Fibroblast of the conjunctiva (primary cell): ENCODE measurements at regions not wholly inside any gene's neighbourhood (a gene's known extent, or its start where the extent isn't known, plus 50 kb on each side); places are given as distances from the start of the nearest gene placed in this dataset.
"Not testable (repeated sequence)": the region's sequence is repeated elsewhere in the genome, so short reads cannot be mapped to it uniquely, and the experiment has no call there.

Source experiments
- DNase-seq: peaks from one replicate; pipeline ENCODE4 v3.0.0-alpha.2; 2010; ENCODE audit warnings: low read depth

DNA sequence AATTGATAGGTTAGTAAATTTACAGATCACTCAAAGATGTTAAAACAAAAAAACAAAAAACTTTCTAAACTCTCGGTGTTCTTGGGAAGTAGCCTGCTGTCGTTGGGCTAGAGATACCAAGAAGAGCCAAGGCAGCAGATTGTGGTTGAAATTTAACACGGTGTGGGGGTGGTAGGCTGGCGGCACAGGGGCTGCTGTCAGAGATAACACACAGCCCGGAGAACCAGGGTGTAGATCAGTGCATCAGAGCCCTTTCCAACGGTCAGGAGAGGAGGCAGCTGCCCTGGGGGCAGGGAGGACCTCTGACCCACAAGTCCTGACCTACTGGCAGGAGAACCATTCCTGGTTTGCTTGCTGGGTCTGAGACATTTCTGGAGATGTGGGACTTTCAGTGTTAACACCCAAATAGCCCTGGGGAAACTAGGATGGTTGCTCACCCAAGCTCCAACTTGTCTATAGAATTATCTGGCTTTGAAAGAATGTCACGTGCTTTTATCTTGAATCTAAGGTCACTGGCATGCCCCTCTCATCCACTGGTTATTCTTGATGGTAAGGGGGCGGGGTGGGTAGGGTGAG is 205.2 kb upstream of the PLGLB2 start:
- DNase-seq, result not testable (repeated sequence)

DNA sequence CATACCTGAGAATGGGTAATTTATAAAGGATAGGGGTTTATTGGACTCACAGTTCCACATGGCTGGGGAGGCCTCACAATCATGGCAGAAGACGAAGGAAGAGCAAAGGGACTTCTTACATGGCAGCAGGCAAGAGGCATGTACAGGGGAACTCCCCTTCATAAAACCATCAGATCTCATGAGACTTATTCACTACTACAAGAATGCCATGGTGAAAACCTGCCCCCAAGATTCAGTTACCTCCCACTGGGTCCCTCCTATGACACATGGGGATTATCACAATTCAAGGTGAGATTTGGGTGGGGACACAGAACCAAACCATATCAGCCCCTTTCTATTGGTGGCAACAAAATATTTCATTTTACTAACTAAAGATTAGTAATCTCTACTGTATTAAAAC is 204.1 kb upstream of the PLGLB2 start:
- DNase-seq, result not testable (repeated sequence)

DNA sequence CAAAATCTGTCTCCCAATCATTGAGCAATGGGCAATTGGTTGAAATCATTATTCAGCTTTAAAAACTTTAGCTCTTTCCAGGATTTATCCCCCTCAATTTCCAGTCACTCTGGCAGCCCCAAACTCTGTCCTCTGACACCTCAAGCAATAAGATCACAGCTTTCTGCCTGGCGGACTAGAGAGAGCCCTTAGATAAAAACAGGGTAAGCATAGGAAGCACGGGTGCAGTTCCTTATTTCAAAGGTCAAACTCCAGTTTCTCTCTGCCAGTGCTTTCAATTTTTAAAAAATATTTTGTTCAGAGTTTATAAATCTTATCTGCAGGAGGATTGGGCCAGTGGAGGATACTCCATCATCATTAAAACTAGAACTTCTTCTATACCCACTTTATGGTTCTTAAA is 200.8 kb upstream of the PLGLB2 start:
- DNase-seq, result not testable (repeated sequence)

DNA sequence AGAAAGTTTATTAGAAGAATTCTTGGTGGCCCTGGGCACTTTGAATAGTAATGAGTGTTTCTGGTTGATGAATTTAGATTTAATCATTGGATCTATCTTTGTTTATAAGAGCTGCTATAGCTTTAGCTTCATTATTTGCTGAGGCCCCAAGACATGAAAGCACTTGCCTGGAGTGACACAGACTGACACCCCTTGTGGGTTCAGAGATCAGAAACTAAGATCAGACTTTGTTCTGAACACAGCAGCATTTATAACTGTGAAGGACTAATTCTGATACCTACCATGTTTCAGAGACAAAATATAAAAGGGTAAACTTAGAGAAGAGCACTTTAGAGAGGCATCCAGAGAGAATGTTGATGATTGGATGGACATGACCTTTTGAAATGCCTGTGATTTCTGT is 199.9 kb upstream of the PLGLB2 start:
- DNase-seq, result not testable (repeated sequence)

DNA sequence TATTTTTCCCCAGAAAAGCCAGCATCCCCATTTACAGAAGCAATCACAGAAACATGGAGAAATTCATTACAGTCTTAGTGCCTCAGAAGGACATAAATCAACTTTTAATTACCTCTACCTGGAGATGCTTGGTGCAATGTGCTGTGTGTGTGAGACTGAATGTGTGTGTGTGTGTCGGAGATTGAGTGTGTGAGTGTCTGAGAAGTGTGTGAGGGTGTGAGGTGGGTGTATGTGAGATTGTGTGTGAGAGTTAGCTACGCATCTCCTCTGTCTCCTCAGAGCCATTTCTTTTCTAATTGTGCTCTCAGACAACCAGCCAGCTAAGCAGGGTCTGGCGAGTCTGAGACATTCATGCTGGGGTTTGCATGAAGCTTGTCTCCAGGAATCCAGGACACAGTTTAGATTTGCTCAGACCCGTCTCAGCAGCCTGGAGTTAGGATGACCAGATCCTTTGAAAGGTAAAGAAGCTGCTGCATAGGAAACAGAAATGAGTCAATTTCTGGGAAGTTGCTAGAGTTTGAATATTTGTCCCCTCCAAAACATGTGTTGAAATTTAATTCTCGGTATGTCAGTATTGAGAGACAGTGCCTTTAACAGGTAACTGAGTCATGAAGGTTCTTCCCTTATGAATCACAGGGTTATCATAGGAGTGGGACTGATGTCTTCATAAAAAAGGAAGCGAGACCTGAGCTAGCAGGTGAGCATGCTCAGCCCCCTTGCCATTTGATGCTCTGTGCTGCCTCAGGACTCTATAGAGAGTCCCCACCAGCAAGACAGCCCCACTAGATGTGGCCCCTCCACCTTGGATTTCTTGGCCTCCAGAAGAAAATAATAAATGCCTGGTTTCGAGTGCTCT is 199.0 kb upstream of the PLGLB2 start:
- not testable (repeated sequence) for DNase-seq

DNA sequence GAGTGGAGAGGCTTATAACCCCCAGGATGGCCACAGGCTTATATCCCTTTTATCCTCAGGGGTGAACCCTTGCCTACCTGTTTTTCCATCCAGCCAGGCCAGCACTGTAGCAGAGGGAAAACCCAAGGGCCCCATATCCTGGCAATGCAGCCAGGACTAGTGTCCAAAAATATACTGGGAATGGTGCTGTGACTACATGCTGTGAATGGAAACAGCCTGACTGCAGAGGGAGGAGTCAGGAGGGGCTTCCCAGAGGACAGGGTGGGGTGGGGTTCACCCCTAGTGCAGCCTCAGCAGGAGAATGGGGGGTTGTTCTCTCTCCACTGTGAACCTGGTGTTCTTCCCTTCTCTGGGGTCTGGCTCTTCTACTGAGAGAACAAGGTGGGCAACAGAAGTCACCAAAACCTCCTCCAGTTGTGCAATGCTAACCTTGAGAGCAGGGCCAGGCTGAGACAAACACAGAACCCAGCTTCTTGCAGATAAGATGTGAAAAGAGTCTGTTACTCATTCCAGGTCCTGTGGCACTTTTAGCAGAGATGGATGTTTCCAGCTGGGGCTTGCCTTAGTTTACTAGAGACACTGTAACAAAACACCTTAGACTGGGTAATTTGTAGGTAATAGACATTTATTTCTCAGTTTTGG is 198.2 kb upstream of the PLGLB2 start:
- DNase-seq, result not testable (repeated sequence)

DNA sequence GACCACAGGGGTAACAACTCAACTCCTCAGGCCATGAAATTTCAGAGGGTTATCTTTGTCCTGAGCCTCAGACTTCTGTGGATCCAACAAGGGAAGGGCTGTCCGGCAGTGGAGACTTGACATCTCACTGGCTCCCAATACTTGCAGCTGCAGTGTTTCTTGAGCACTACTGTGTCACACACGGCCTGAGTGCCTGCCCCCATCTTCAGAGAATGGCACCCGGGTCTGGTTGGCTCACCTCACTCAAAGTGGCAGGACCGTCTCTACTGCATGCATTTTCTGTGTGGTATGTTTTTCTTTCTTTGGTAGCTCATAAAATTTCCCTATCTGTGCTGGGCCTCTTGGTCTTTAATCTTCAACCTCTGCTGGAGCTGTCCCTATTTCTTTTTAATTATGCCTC is 193.2 kb upstream of the PLGLB2 start:
- not testable (repeated sequence) for DNase-seq

DNA sequence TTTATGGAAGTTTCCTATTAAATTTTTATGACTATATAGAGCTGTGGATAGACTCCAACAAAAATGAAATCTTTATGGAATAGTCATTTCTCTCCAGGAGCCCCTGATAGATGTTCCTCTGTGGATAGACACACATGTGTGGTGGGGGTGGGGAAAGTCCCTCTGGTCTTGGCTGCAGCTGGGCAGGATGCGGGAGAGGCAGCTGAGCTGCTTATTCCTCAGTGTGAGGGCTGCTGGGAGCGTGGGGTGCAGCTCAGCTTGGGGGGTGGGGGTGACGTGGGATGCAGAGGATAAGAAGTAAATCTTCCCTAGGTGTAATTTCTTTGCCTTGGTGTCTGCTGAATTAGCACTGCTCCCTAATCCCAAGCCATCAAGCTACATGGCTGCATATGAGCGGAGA is 192.8 kb upstream of the PLGLB2 start:
- DNase-seq, result not testable (repeated sequence)

DNA sequence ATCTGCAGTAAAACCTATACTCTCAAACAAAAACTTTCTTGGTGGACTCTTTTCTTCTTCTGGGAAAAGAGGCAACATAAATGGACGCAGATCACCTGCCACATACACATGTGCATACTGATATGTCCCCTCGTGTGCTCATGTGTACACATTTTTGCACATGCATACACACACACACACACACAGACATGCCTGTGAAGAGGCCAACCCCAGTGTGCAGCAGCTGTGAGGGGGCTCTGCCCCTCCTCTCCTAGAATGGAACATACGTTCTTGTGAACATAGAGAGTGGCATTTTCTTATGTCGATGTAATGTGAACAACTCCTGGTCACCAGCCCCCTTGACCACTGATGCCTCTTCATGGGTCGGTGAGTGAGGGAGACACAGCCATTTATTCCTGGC is 188.9 kb upstream of the PLGLB2 start:
- not testable (repeated sequence) for DNase-seq

DNA sequence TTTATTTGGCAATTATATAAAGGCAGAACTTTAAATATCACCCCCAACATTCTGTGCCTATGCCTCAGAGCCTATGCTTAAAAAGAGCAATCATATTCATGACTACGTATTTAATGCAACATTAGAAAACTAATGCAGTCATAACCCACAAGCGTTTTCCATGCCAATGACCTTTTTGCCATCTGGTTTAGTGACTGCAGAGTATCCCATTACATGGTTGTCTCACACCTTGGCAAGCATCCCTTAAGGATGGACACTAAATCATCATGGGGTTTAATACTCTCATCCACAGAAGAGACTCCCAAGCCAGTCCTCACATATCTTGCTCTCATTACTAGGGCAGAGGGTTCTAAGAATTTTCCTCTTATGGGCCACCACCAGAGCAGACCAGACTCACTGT is 188.2 kb upstream of the PLGLB2 start:
- not testable (repeated sequence) for DNase-seq

DNA sequence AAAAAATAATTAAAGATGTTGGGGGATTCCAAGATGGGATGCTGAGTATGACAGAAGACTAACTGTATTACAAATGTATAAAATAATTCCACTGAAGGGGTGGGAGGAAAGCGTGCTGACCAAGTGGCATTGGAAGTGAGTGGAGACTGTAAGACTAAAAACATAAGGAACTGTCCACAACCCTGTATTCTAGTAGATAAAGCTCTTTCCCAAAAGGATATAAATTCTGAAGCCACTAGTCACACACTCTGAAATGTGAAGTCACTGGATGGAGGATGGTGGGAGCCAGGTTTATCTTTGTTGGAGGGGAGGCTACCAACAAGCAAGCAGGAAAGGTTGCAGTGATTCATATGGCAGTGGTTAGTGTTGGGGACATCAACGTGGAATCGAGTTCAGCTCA is 182.8 kb upstream of the PLGLB2 start:
- not testable (repeated sequence) for DNase-seq

DNA sequence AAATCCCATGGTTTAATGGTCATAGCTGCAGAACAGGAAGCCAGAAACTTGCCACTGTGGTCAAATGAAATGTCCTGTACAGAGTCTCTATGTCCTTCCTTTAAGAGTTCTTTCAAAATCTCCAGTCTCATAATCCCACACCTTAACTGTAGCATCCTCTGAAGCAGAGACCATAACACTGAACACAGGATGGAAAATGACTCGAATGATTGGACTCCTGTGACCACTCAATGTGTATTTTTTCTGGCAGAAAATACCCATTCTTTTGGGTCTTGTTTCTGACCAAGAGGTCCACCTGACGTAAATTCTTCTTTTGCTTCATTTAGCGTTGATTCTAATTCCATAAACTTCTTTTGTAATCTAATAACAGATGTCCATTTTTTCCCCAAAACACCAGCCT is 181.4 kb upstream of the PLGLB2 start:
- not testable (repeated sequence) for DNase-seq

DNA sequence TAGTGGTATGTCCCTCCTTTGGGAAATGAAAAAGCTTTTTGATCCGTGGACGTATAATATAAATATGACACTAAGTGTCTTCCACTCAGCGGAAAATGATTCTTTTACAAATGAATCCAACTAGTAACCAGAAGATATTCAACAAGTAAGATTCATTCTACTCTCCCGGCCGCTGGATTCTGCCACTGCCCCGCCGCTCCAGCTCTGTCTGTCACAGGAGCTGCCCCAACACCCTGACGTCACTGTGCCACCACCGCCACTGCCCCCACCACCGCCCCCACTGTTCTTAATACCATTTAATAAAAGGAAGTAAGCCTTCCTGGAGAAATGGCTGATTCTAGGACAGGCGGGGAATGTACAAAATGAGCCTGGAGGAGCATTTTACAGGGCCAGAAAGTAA is 180.8 kb upstream of the PLGLB2 start:
- not testable (repeated sequence) for DNase-seq

DNA sequence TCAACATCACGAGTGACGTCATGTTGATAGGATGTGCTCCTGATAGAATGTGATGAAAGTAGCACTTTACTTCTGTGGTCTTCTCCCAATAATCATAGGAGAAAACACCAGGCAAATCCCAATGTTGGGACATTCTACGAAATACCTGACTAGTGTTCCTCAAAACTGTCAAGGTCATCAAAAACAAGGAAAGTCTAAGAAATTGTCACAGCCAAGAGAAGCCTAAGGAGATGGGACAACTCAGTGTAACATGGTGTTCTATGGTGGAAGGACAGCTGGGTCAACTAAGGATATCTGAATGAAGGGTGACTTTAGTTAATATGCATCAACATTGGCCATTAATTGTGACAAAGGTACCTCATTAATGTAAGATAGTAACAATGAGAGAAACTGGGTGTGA is 180.0 kb upstream of the PLGLB2 start:
- not testable (repeated sequence) for DNase-seq

DNA sequence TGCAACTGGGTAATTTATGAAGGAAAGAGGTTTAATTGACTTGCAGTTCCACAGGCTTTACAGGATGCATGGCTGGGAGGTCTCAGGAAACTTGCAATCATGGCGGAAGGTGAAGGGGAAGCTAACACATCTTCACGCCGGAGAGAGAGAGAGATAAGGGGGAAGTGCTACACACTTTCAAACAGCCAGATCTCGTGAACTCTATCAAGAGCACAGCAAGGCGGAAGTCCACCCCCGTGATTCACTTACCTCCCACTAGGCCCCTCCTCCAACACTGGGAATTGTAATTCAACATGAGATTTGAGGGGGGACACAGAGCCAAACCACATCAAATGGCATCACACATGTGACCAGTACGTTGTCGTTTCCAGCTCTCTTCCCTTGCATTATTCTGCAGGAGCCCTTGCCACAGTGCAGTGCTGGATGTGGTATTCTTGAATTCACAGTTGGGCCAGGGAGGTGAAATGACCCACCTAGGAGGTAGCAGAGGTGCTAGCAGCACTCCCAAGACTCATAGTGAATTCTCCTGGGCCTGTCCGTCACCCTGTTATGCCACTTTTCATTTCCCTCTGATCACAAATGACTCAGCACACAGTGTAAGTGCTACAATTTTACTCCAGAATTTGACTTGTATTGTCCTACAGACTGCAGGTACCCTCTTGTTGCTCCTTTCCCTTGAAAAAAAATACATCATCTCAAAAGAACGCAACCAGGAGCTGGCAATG is 179.2 kb upstream of the PLGLB2 start:
- not testable (repeated sequence) for DNase-seq

DNA sequence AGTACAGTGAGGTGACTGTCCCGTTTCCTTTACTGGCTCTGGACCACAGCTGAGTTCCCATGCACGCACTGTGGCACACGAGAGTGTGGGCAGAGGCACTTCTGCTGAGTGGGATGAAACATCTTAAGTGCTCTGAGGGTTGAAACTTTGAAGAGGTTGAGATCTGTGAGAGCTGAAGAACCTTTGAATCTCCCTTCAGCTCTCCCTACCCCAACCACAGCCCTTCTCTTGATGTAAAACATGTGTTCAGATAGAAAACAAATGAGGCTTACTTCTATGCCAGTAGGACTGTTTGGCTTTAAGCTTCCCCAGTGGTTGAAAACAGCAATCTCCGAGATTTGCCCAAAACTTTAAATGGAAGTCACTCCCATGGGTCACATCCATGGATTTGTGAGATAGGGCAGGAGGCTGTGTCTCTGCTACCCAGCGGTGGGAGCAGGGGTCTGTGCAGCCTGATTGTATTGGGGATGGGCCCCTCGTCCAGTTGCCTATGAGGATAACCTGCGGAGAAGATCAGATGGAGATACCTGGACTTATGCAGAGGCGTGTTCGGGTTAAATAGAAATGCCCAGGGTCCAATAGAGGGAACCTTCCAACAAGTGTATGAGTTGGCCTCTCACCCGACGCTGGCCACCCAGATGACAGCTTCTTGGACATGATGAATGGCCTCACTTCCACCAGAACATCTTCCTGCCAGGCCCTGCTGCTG is 178.0 kb upstream of the PLGLB2 start:
- not testable (repeated sequence) for DNase-seq

DNA sequence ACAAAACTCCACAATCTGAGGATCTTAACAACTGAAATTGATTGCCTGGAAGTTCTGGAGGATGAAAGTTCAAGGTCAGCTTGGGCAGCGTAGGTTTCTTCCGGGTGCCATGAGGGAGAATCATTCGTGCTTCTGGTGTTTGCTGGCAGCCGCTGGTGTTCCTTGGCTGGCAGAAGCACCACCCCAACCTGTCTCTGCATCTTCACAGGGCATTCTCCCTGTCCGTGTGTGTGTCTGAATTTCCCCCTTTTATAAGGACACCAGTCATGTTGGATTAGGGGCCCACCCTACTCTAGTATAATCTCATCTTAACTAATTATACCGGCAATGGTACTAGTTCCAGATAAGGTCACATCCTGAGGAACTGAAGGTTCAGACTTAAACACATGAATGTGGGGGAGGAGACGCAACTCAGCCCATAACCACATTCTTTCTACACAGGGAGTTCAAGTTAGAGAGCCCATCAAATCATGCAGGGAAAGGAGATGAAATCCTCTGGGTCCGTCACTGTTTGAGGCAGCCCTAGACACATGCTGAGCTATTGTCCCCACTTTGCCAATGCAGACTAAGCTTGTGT is 175.9 kb upstream of the PLGLB2 start:
- DNase-seq, result not testable (repeated sequence)

DNA sequence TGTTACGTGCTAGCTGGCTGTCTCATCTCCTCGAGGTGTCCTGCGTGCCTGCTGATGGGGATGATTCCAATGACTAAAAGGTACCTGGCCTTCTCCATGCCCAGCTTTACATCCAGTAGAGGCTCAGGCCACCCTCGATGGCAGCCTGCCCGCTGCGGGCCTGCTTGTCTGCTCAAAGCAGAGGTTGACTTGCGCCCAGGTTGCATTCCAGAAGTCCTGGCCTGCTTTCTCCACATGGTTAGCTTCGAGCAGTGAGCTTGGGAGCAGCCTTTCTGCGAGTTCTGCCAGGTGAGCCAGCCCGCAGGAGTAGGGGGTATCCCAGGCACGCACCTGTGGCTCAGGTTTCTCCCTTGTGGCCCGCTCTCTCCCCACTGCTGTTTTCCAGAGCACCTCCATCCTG is 175.0 kb upstream of the PLGLB2 start:
- DNase-seq, result not testable (repeated sequence)

DNA sequence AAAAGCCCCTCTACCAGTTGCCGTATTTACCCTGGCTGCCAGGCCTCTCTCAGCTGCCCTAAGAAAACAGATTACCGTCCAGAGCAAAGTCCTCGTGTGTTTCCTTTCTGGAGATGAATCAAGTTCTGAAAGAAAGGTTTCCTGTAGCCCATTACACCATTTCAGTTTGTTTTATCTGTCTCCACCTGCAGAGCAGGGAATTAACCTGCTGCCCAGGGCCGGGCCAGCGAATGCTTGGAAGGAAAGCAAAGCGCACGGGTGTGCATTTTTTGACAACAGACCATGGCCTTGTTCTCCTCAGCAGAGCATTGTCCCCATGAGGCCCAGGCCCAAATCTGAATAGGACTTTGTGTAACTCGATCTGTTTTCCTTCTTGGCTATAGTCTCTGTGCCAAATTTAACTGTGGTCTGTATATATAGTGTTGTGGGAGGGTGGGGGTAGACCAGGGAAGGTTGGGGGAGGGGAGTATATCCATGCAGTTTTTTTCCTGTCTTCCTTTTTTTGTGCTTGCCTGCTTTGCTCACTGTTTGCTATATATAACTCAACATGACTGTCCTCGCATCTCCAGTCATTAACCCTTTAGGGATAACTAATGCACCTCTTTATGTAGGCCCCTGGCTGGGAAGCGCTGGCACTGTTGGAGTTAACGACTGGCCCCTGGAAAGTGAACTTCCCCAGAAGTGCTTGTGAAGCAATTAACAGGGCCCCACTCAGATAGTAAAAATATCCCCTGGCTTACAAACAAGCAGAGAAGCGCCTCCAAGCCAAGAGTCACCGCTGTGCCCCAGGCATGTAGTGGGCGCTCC is 174.3 kb upstream of the PLGLB2 start:
- not testable (repeated sequence) for DNase-seq
